ENCODE measurements at regions not wholly inside any gene's neighbourhood (a gene's known extent, or its start where the extent isn't known, plus 50 kb on each side); places are given as distances from the start of the nearest gene placed in this dataset.

- Histone ChIP-seq H3K27ac (ENCODE audit: low read length) (no peak overlapping the region), H3K9me3 (ENCODE audit: control insufficient read depth, low read depth, low read length) (no peaks in the 10 kb centered on the region), H3K4me1 (ENCODE audit: control insufficient read depth, insufficient read depth, low read length) (no peaks in the 10 kb centered on the region), H3K36me3 (ENCODE audit: control insufficient read depth, insufficient read depth, low read length) (no peaks in the 10 kb centered on the region), H3K4me3 (ENCODE audit: low read length) (no peak overlapping the region), H3K27me3 (ENCODE audit: control insufficient read depth, insufficient read depth, low read length) (no peaks in the 10 kb centered on the region)
- no CpG with 5 or more reads among the region's 9 CpGs for WGBS (ENCODE audit: insufficient coverage, low lambda C conversion rate)
- DNase-seq: no peak
These were observed 192.5 kb downstream of the RSL24D1 start for GRCh38 chr15:55003965-55004873.

GRCh38 chr15:54998661-54999060 is 198.1 kb downstream of the RSL24D1 start:
- no peak for DNase-seq
- Histone ChIP-seq H3K36me3 (ENCODE audit: control insufficient read depth, insufficient read depth, low read length) (no peaks in the 10 kb centered on the region), H3K4me3 (ENCODE audit: low read length) (no peak overlapping the region), H3K4me1 (ENCODE audit: control insufficient read depth, insufficient read depth, low read length) (no peaks in the 10 kb centered on the region), H3K27me3 (ENCODE audit: control insufficient read depth, insufficient read depth, low read length) (no peaks in the 10 kb centered on the region), H3K27ac (ENCODE audit: low read length) (no peak overlapping the region), H3K9me3 (ENCODE audit: control insufficient read depth, low read depth, low read length) (no peaks in the 10 kb centered on the region)
- WGBS (ENCODE audit: insufficient coverage, low lambda C conversion rate): no CpG with 5 or more reads among the region's 1 CpG

- no CpG with 5 or more reads among the region's 7 CpGs for WGBS (ENCODE audit: insufficient coverage, low lambda C conversion rate)
- Histone ChIP-seq H3K4me1 (ENCODE audit: control insufficient read depth, insufficient read depth, low read length) (no peaks in the 10 kb centered on the region), H3K27ac (ENCODE audit: low read length) (no peak overlapping the region), H3K4me3 (ENCODE audit: low read length) (no peak overlapping the region), H3K36me3 (ENCODE audit: control insufficient read depth, insufficient read depth, low read length) (no peaks in the 10 kb centered on the region), H3K9me3 (ENCODE audit: control insufficient read depth, low read depth, low read length) (no peaks in the 10 kb centered on the region), H3K27me3 (ENCODE audit: control insufficient read depth, insufficient read depth, low read length) (no peaks in the 10 kb centered on the region)
- no peak for DNase-seq
These were observed 205.9 kb downstream of the RSL24D1 start for GRCh38 chr15:54990793-54991192.

GRCh38 chr15:54987881-54988280 is 208.9 kb downstream of the RSL24D1 start:
- no peaks in the 10 kb centered on the region for H3K27me3 ChIP-seq (ENCODE audit: control insufficient read depth, insufficient read depth, low read length)
- WGBS (ENCODE audit: insufficient coverage, low lambda C conversion rate): no CpG with 5 or more reads among the region's 3 CpGs
- no peaks in the 10 kb centered on the region for H3K9me3 ChIP-seq (ENCODE audit: control insufficient read depth, low read depth, low read length)
- H3K36me3 ChIP-seq (ENCODE audit: control insufficient read depth, insufficient read depth, low read length): no peaks in the 10 kb centered on the region
- H3K27ac ChIP-seq (ENCODE audit: low read length): no peak overlapping the region
- no peak for DNase-seq
- no peak overlapping the region for H3K4me3 ChIP-seq (ENCODE audit: low read length)
- no peaks in the 10 kb centered on the region for H3K4me1 ChIP-seq (ENCODE audit: control insufficient read depth, insufficient read depth, low read length)

- Histone ChIP-seq H3K4me3 (ENCODE audit: low read length) (no peak overlapping the region), H3K36me3 (ENCODE audit: control insufficient read depth, insufficient read depth, low read length) (no peaks in the 10 kb centered on the region), H3K4me1 (ENCODE audit: control insufficient read depth, insufficient read depth, low read length) (no peaks in the 10 kb centered on the region), H3K9me3 (ENCODE audit: control insufficient read depth, low read depth, low read length) (no peaks in the 10 kb centered on the region), H3K27me3 (ENCODE audit: control insufficient read depth, insufficient read depth, low read length) (no peaks in the 10 kb centered on the region), H3K27ac (ENCODE audit: low read length) (no peak overlapping the region)
- DNase-seq: no peak
- WGBS (ENCODE audit: insufficient coverage, low lambda C conversion rate): 89% methylated on average over 1 of the region's 4 CpGs
These were observed 216.8 kb downstream of the RSL24D1 start for GRCh38 chr15:54979964-54980363.

- no peak for DNase-seq
- H3K27me3 ChIP-seq (ENCODE audit: control insufficient read depth, insufficient read depth, low read length): no peaks in the 10 kb centered on the region
These were observed 234.1 kb downstream of the RSL24D1 start for GRCh38 chr15:54962637-54963036.

GRCh38 chr15:54960266-54960665 is 236.5 kb downstream of the RSL24D1 start:
- no CpG with 5 or more reads among the region's 2 CpGs for WGBS (ENCODE audit: insufficient coverage, low lambda C conversion rate)
- no peak overlapping the region for H3K27ac ChIP-seq (ENCODE audit: low read length)
- H3K9me3 ChIP-seq (ENCODE audit: control insufficient read depth, low read depth, low read length): no peaks in the 10 kb centered on the region
- H3K4me1 ChIP-seq (ENCODE audit: control insufficient read depth, insufficient read depth, low read length): no peaks in the 10 kb centered on the region
- DNase-seq: no peak
- no peaks in the 10 kb centered on the region for H3K27me3 ChIP-seq (ENCODE audit: control insufficient read depth, insufficient read depth, low read length)
- no peaks in the 10 kb centered on the region for H3K36me3 ChIP-seq (ENCODE audit: control insufficient read depth, insufficient read depth, low read length)
- H3K4me3 ChIP-seq (ENCODE audit: low read length): no peak overlapping the region

More at GRCh38 chr15:54962637-54963036, 234.1 kb downstream of the RSL24D1 start:
- Histone ChIP-seq H3K27ac (ENCODE audit: low read length) (no peak overlapping the region), H3K9me3 (ENCODE audit: control insufficient read depth, low read depth, low read length) (no peaks in the 10 kb centered on the region), H3K36me3 (ENCODE audit: control insufficient read depth, insufficient read depth, low read length) (no peaks in the 10 kb centered on the region), H3K4me1 (ENCODE audit: control insufficient read depth, insufficient read depth, low read length) (no peaks in the 10 kb centered on the region), H3K4me3 (ENCODE audit: low read length) (no peak overlapping the region)

- Histone ChIP-seq H3K27ac (ENCODE audit: low read length) (no peak overlapping the region), H3K4me1 (ENCODE audit: control insufficient read depth, insufficient read depth, low read length) (no peaks in the 10 kb centered on the region), H3K27me3 (ENCODE audit: control insufficient read depth, insufficient read depth, low read length) (no peaks in the 10 kb centered on the region), H3K4me3 (ENCODE audit: low read length) (no peak overlapping the region), H3K36me3 (ENCODE audit: control insufficient read depth, insufficient read depth, low read length) (no peaks in the 10 kb centered on the region), H3K9me3 (ENCODE audit: control insufficient read depth, low read depth, low read length) (no peaks in the 10 kb centered on the region)
- no peak for DNase-seq
- WGBS (ENCODE audit: insufficient coverage, low lambda C conversion rate): no CpG with 5 or more reads among the region's 3 CpGs
These were observed 255.3 kb downstream of the RSL24D1 start for GRCh38 chr15:54941417-54941816.

GRCh38 chr15:54917312-54917711 is 279.4 kb downstream of the RSL24D1 start:
- Histone ChIP-seq H3K27ac (ENCODE audit: low read length) (no peak overlapping the region), H3K27me3 (ENCODE audit: control insufficient read depth, insufficient read depth, low read length) (no peaks in the 10 kb centered on the region), H3K9me3 (ENCODE audit: control insufficient read depth, low read depth, low read length) (no peaks in the 10 kb centered on the region), H3K36me3 (ENCODE audit: control insufficient read depth, insufficient read depth, low read length) (no peaks in the 10 kb centered on the region), H3K4me1 (ENCODE audit: control insufficient read depth, insufficient read depth, low read length) (no peaks in the 10 kb centered on the region), H3K4me3 (ENCODE audit: low read length) (no peak overlapping the region)
- DNase-seq: no peak
- WGBS (ENCODE audit: insufficient coverage, low lambda C conversion rate): no CpG with 5 or more reads among the region's 1 CpG

GRCh38 chr15:54915380-54915779 is 281.4 kb downstream of the RSL24D1 start:
- no peak overlapping the region for H3K27ac ChIP-seq (ENCODE audit: low read length)
- no peak for DNase-seq
- no peaks in the 10 kb centered on the region for H3K36me3 ChIP-seq (ENCODE audit: control insufficient read depth, insufficient read depth, low read length)
- no peaks in the 10 kb centered on the region for H3K27me3 ChIP-seq (ENCODE audit: control insufficient read depth, insufficient read depth, low read length)
- H3K4me3 ChIP-seq (ENCODE audit: low read length): no peak overlapping the region
- no peaks in the 10 kb centered on the region for H3K4me1 ChIP-seq (ENCODE audit: control insufficient read depth, insufficient read depth, low read length)
- no peaks in the 10 kb centered on the region for H3K9me3 ChIP-seq (ENCODE audit: control insufficient read depth, low read depth, low read length)

- Histone ChIP-seq H3K4me3 (ENCODE audit: low read length) (no peak overlapping the region), H3K27me3 (ENCODE audit: control insufficient read depth, insufficient read depth, low read length) (no peaks in the 10 kb centered on the region), H3K27ac (ENCODE audit: low read length) (no peak overlapping the region), H3K9me3 (ENCODE audit: control insufficient read depth, low read depth, low read length) (no peaks in the 10 kb centered on the region), H3K36me3 (ENCODE audit: control insufficient read depth, insufficient read depth, low read length) (no peaks in the 10 kb centered on the region), H3K4me1 (ENCODE audit: control insufficient read depth, insufficient read depth, low read length) (no peaks in the 10 kb centered on the region)
- WGBS (ENCODE audit: insufficient coverage, low lambda C conversion rate): 0% methylated on average over 1 of the region's 1 CpG
- DNase-seq: no peak
These were observed 312.4 kb downstream of the RSL24D1 start for GRCh38 chr15:54884312-54884711.
